ENCODE measurements at regions not wholly inside any gene's neighbourhood (a gene's known extent, or its start where the extent isn't known, plus 50 kb on each side); places are given as distances from the start of the nearest gene placed in this dataset.

- Mint-ChIP-seq H3K9me3 (ENCODE audit: low read depth, unreplicated experiment) (no peaks in the 10 kb centered on the region), H3K4me1 (ENCODE audit: low read depth, unreplicated experiment) (peaks cover 43% of the 10 kb centered on the region), H3K36me3 (ENCODE audit: insufficient read depth, unreplicated experiment) (no peaks in the 10 kb centered on the region), H3K4me3 (ENCODE audit: low read depth, unreplicated experiment) (no peak overlapping the region), H3K27ac (ENCODE audit: unreplicated experiment) (no peak overlapping the region), H3K27me3 (ENCODE audit: unreplicated experiment) (no peaks in the 10 kb centered on the region)
- BruUV-seq (replicated peaks), result no TSS peak
- intact Hi-C loops (cut with micrococcal nuclease; ENCODE audit: unreplicated experiment), result no loop called here
- TF ChIP-seq CTCF (IDR thresholded peaks at IDR 0.05; ENCODE audit: unreplicated experiment), result no peak
- DNase-seq, result no peak
- CTCF ChIA-PET, result interaction anchor here (0.8 kb wide), 1 partner anchor 46 kb away, joined by 3 read pairs; no protein-coding TSS in a partner anchor
Observed at GRCh38 chr20:50387218-50387995, 122.8 kb upstream of the PTPN1 start.

- H3K27ac Mint-ChIP-seq (ENCODE audit: unreplicated experiment), result no peak overlapping the region
- BruUV-seq (replicated peaks), result no TSS peak
- H3K9me3 Mint-ChIP-seq (ENCODE audit: low read depth, unreplicated experiment), result no peaks in the 10 kb centered on the region
- intact Hi-C loops (cut with micrococcal nuclease; ENCODE audit: unreplicated experiment), result no loop called here
- no peaks in the 10 kb centered on the region for H3K36me3 Mint-ChIP-seq (ENCODE audit: insufficient read depth, unreplicated experiment)
- no peak overlapping the region for H3K4me3 Mint-ChIP-seq (ENCODE audit: low read depth, unreplicated experiment)
- H3K4me1 Mint-ChIP-seq (ENCODE audit: low read depth, unreplicated experiment), result peaks cover 40% of the 10 kb centered on the region
- TF ChIP-seq CTCF (IDR thresholded peaks at IDR 0.05; ENCODE audit: unreplicated experiment), result no peak
- CTCF ChIA-PET, result interaction anchor here (0.8 kb wide), 1 partner anchor 45 kb away, joined by 3 read pairs; no protein-coding TSS in a partner anchor
- no peak for DNase-seq
- H3K27me3 Mint-ChIP-seq (ENCODE audit: unreplicated experiment), result no peaks in the 10 kb centered on the region
Observed at GRCh38 chr20:50387996-50388332, 122.2 kb upstream of the PTPN1 start.

- no peaks in the 10 kb centered on the region for H3K9me3 Mint-ChIP-seq (ENCODE audit: low read depth, unreplicated experiment)
- H3K36me3 Mint-ChIP-seq (ENCODE audit: insufficient read depth, unreplicated experiment), result no peaks in the 10 kb centered on the region
- TF ChIP-seq CTCF (IDR thresholded peaks at IDR 0.05; ENCODE audit: unreplicated experiment), result no peak
- no peaks in the 10 kb centered on the region for H3K27me3 Mint-ChIP-seq (ENCODE audit: unreplicated experiment)
- intact Hi-C loops (cut with micrococcal nuclease; ENCODE audit: unreplicated experiment), result no loop called here
- H3K4me1 Mint-ChIP-seq (ENCODE audit: low read depth, unreplicated experiment), result peaks cover 31% of the 10 kb centered on the region
- no TSS peak for BruUV-seq (replicated peaks)
- no peak overlapping the region for H3K27ac Mint-ChIP-seq (ENCODE audit: unreplicated experiment)
- CTCF ChIA-PET, result no interaction called here
- DNase-seq, result no peak
- no peak overlapping the region for H3K4me3 Mint-ChIP-seq (ENCODE audit: low read depth, unreplicated experiment)
Observed at GRCh38 chr20:50388733-50389437, 121.3 kb upstream of the PTPN1 start.

GRCh38 chr20:50389438-50389807 lies 120.8 kb upstream of the PTPN1 start:
- no peak overlapping the region for H3K27ac Mint-ChIP-seq (ENCODE audit: unreplicated experiment)

More at GRCh38 chr20:50389438-50389807, 120.8 kb upstream of the PTPN1 start:
- Mint-ChIP-seq H3K4me3 (ENCODE audit: low read depth, unreplicated experiment) (no peak overlapping the region), H3K9me3 (ENCODE audit: low read depth, unreplicated experiment) (no peaks in the 10 kb centered on the region), H3K4me1 (ENCODE audit: low read depth, unreplicated experiment) (peaks cover 26% of the 10 kb centered on the region), H3K27me3 (ENCODE audit: unreplicated experiment) (no peaks in the 10 kb centered on the region), H3K36me3 (ENCODE audit: insufficient read depth, unreplicated experiment) (no peaks in the 10 kb centered on the region)
- TF ChIP-seq CTCF (IDR thresholded peaks at IDR 0.05; ENCODE audit: unreplicated experiment), result no peak
- DNase-seq, result no peak
- no TSS peak for BruUV-seq (replicated peaks)
- intact Hi-C loops (cut with micrococcal nuclease; ENCODE audit: unreplicated experiment), result no loop called here
- CTCF ChIA-PET, result no interaction called here
